Neural progenitor cell (in vitro differentiated cells): ENCODE measurements at regions not wholly inside any gene's neighbourhood (a gene's known extent, or its start where the extent isn't known, plus 50 kb on each side); places are given as distances from the start of the nearest gene placed in this dataset.

Experiments used
- DNase-seq: peaks from one replicate; pipeline ENCODE4 v3.0.0-alpha.2; 2016; ENCODE audit warnings: low spot score
- H2AFZ ChIP-seq: fragments of 200-600 bp; sonication (generic); replicated peaks from 2 replicates; pipeline ENCODE4 v1.6.1; 2016; ENCODE audit warnings: antibody characterized with exemption
- H3F3A ChIP-seq: fragments of 200-600 bp; sonication (generic); 2 replicates; pipeline ENCODE4 v1.6.1; 2016; ENCODE audit warnings: antibody characterized with exemption, low read depth
- H3K27ac ChIP-seq: fragments of 200-600 bp; sonication (generic); 2 replicates; pipeline ENCODE4 v1.5.1; 2016; ENCODE audit warnings: mild to moderate bottlenecking
- H3K27me3 ChIP-seq: fragments of 200-600 bp; sonication (generic); 2 replicates; pipeline ENCODE4 v1.6.1; 2016; ENCODE audit warnings: mild to moderate bottlenecking, moderate library complexity
- H3K36me3 ChIP-seq: fragments of 200-600 bp; sonication (generic); 2 replicates; pipeline ENCODE4 v1.5.1; 2016
- H3K4me1 ChIP-seq: fragments of 200-600 bp; sonication (generic); 2 replicates; pipeline ENCODE4 v1.6.1; 2016; ENCODE audit warnings: mixed run types
- H3K4me2 ChIP-seq: fragments of 200-600 bp; sonication (generic); 2 replicates; pipeline ENCODE4 v1.6.1; 2016
- H3K4me3 ChIP-seq: fragments of 200-600 bp; sonication (generic); 2 replicates; pipeline ENCODE4 v1.5.1; 2016
- H3K79me2 ChIP-seq: fragments of 200-600 bp; sonication (generic); 2 replicates; pipeline ENCODE4 v1.6.1; 2016; ENCODE audit warnings: low read depth
- H3K9ac ChIP-seq: fragments of 200-600 bp; sonication (generic); 2 replicates; pipeline ENCODE4 v1.6.1; 2016
- H3K9me3 ChIP-seq: fragments of 200-600 bp; sonication (generic); 2 replicates; pipeline ENCODE4 v1.5.1; 2016; ENCODE audit warnings: low read depth
- H4K20me1 ChIP-seq: fragments of 200-600 bp; sonication (generic); 2 replicates; pipeline ENCODE4 v1.6.1; 2016; ENCODE audit warnings: low read depth
- H3K27ac Mint-ChIP-seq: 3 replicates; pipeline ENCODE4 v1.8.0; 2021; ENCODE audit warnings: mixed read lengths
- H3K27me3 Mint-ChIP-seq: 2 replicates; pipeline ENCODE4 v1.8.0; 2022; ENCODE audit warnings: low read depth, mild to moderate bottlenecking, inconsistent platforms, moderate library complexity, mixed read lengths; ENCODE audit not compliant: insufficient read depth
- H3K36me3 Mint-ChIP-seq: 3 replicates; pipeline ENCODE4 v1.8.0; 2021; ENCODE audit warnings: mixed read lengths
- H3K4me1 Mint-ChIP-seq: 3 replicates; pipeline ENCODE4 v1.8.0; 2021; ENCODE audit warnings: mixed read lengths
- H3K4me3 Mint-ChIP-seq: 3 replicates; pipeline ENCODE4 v1.8.0; 2021; ENCODE audit warnings: mild to moderate bottlenecking, moderate library complexity, mixed read lengths
- H3K9me3 Mint-ChIP-seq: 3 replicates; pipeline ENCODE4 v1.8.0; 2020; ENCODE audit warnings: mixed read lengths
- CTCF ChIP-seq: fragments of 200-600 bp; sonication (generic); IDR thresholded peaks from 2 replicates; pipeline ENCODE4 v1.5.1; 2017; ENCODE audit warnings: antibody characterized with exemption, mild to moderate bottlenecking
- EZH2 ChIP-seq: fragments of 200-600 bp; sonication (generic); IDR thresholded peaks from 2 replicates; pipeline ENCODE4 v1.6.1; 2017; ENCODE audit warnings: antibody characterized with exemption, mild to moderate bottlenecking, moderate library complexity
- EZH2phosphoT487 ChIP-seq: fragments of 200-600 bp; sonication (generic); IDR thresholded peaks from 2 replicates; pipeline ENCODE4 v1.6.1; 2017; ENCODE audit warnings: antibody characterized with exemption

GRCh38 chr12:110995615-110996014 lies 75.2 kb upstream of the MYL2 start:
- no peaks in the 10 kb centered on the region for H3K79me2 ChIP-seq
- H3K9me3 ChIP-seq: no peaks in the 10 kb centered on the region
- H3K27ac ChIP-seq: no peak overlapping the region
- H3K36me3 Mint-ChIP-seq: no peaks in the 10 kb centered on the region
- H3K36me3 ChIP-seq: no peaks in the 10 kb centered on the region
- no peaks in the 10 kb centered on the region for H3K27me3 ChIP-seq
- H3K9me3 Mint-ChIP-seq: peaks cover 12% of the 10 kb centered on the region
- no peaks in the 10 kb centered on the region for H4K20me1 ChIP-seq
- H3K27ac Mint-ChIP-seq: no peak overlapping the region
- no peaks in the 10 kb centered on the region for H3F3A ChIP-seq
- no peak overlapping the region for H3K4me3 Mint-ChIP-seq
- H3K9ac ChIP-seq: no peak overlapping the region
- H3K4me1 ChIP-seq: no peaks in the 10 kb centered on the region
- no peak overlapping the region for H3K4me3 ChIP-seq
- no peak for TF ChIP-seq CTCF
- no peak for TF ChIP-seq EZH2
- TF ChIP-seq EZH2phosphoT487: no peak
- H3K4me1 Mint-ChIP-seq: no peaks in the 10 kb centered on the region
- peaks cover 5% of the 10 kb centered on the region for H3K27me3 Mint-ChIP-seq
- no peak overlapping the region for H3K4me2 ChIP-seq
- no peak overlapping the region for H2AFZ ChIP-seq
- DNase-seq: no peak

GRCh38 chr12:110995016-110995415 lies 74.6 kb upstream of the MYL2 start:
- Histone ChIP-seq H3K27me3 (no peaks in the 10 kb centered on the region), H3K9ac (no peak overlapping the region), H3K9me3 (no peaks in the 10 kb centered on the region), H3K4me3 (no peak overlapping the region), H2AFZ (no peak overlapping the region), H3K36me3 (no peaks in the 10 kb centered on the region), H3K4me1 (no peaks in the 10 kb centered on the region), H3K4me2 (no peak overlapping the region), H3F3A (no peaks in the 10 kb centered on the region), H4K20me1 (no peaks in the 10 kb centered on the region), H3K27ac (no peak overlapping the region), H3K79me2 (no peaks in the 10 kb centered on the region)
- Mint-ChIP-seq H3K27ac (no peak overlapping the region), H3K27me3 (peaks cover 5% of the 10 kb centered on the region), H3K4me3 (no peak overlapping the region), H3K36me3 (no peaks in the 10 kb centered on the region), H3K4me1 (no peaks in the 10 kb centered on the region), H3K9me3 (peaks cover 12% of the 10 kb centered on the region)
- DNase-seq: no peak
- no peak for TF ChIP-seq EZH2phosphoT487
- no peak for TF ChIP-seq CTCF
- no peak for TF ChIP-seq EZH2

GRCh38 chr12:110993434-110993833 lies 73.1 kb upstream of the MYL2 start:
- no peaks in the 10 kb centered on the region for H3K9me3 ChIP-seq
- H3K27ac Mint-ChIP-seq: no peak overlapping the region
- H3K36me3 ChIP-seq: no peaks in the 10 kb centered on the region
- no peak overlapping the region for H3K4me3 ChIP-seq
- H3K36me3 Mint-ChIP-seq: no peaks in the 10 kb centered on the region
- H3K79me2 ChIP-seq: no peaks in the 10 kb centered on the region
- H3K4me1 Mint-ChIP-seq: no peaks in the 10 kb centered on the region
- H3K4me2 ChIP-seq: no peak overlapping the region
- no peak overlapping the region for H3K27ac ChIP-seq
- peaks cover 9% of the 10 kb centered on the region for H3K9me3 Mint-ChIP-seq
- H3K4me1 ChIP-seq: no peaks in the 10 kb centered on the region
- no peak overlapping the region for H3K9ac ChIP-seq
- no peaks in the 10 kb centered on the region for H3K27me3 ChIP-seq
- H2AFZ ChIP-seq: no peak overlapping the region
- H3F3A ChIP-seq: no peaks in the 10 kb centered on the region
- H3K27me3 Mint-ChIP-seq: peaks cover 5% of the 10 kb centered on the region
- no peak for DNase-seq
- H4K20me1 ChIP-seq: no peaks in the 10 kb centered on the region
- TF ChIP-seq EZH2phosphoT487: no peak
- TF ChIP-seq EZH2: no peak
- no peak for TF ChIP-seq CTCF
- H3K4me3 Mint-ChIP-seq: no peak overlapping the region

GRCh38 chr12:110992909-110993308 lies 72.5 kb upstream of the MYL2 start:
- H3K27me3 Mint-ChIP-seq: peaks cover 5% of the 10 kb centered on the region
- no peak overlapping the region for H3K4me2 ChIP-seq
- no peaks in the 10 kb centered on the region for H3K27me3 ChIP-seq
- H3K4me3 Mint-ChIP-seq: no peak overlapping the region
- H3K36me3 ChIP-seq: no peaks in the 10 kb centered on the region
- H3K4me1 ChIP-seq: no peaks in the 10 kb centered on the region
- no peak overlapping the region for H3K27ac Mint-ChIP-seq
- no peaks in the 10 kb centered on the region for H3F3A ChIP-seq
- H3K9me3 ChIP-seq: no peaks in the 10 kb centered on the region
- no peaks in the 10 kb centered on the region for H3K36me3 Mint-ChIP-seq
- no peaks in the 10 kb centered on the region for H4K20me1 ChIP-seq
- no peak overlapping the region for H2AFZ ChIP-seq
- no peak for DNase-seq
- no peak overlapping the region for H3K27ac ChIP-seq
- no peaks in the 10 kb centered on the region for H3K4me1 Mint-ChIP-seq
- H3K4me3 ChIP-seq: no peak overlapping the region
- TF ChIP-seq CTCF (no peak), EZH2 (no peak), EZH2phosphoT487 (no peak)
- peaks cover 5% of the 10 kb centered on the region for H3K9me3 Mint-ChIP-seq
- no peak overlapping the region for H3K9ac ChIP-seq
- H3K79me2 ChIP-seq: no peaks in the 10 kb centered on the region
